Psoas muscle (tissue), 7 donors: ENCODE measurements at regions not wholly inside any gene's neighbourhood (a gene's known extent, or its start where the extent isn't known, plus 50 kb on each side); places are given as distances from the start of the nearest gene placed in this dataset.
A peak's percentile ranks its signal among the peaks of the same experiment; 100 is the strongest.

Experiments
- ATAC-seq, 4 donors: fragments of 200-7000 bp; cut with Tn5 transposase; one replicate each; pipeline ENCODE4 v1.9.1; 2020; ENCODE audit warnings: moderate library complexity in 3 of 4, mild to moderate bottlenecking in 2 of 4
- DNase-seq, 2 donors: peaks; one replicate each; pipeline ENCODE4 v3.0.0-alpha.2; 2020
- H3K27ac ChIP-seq: fragments of 200-600 bp; one replicate; pipeline ENCODE4 v1.8.0; 2022
- H3K27me3 ChIP-seq, 3 donors: fragments of 200-600 bp in 1 of 3; one replicate each; pipeline versions ENCODE4 v1.6.1 to v1.8.0; 2013 to 2022; ENCODE audit warnings: low read length in 2 of 3, mild to moderate bottlenecking in 2 of 3, moderate library complexity in 1 of 3; ENCODE audit not compliant: insufficient read depth in 3 of 3
- H3K36me3 ChIP-seq, 2 donors: fragments of 200-600 bp in 1 of 2; one replicate each; pipeline versions ENCODE4 v1.6.1 to v1.8.0; 2013 to 2022; ENCODE audit warnings: low read depth in 1 of 2, mild to moderate bottlenecking in 1 of 2, moderate library complexity in 1 of 2; ENCODE audit not compliant: insufficient read depth in 1 of 2
- H3K4me1 ChIP-seq: fragments of 200-600 bp; one replicate; pipeline ENCODE4 v1.8.0; 2022
- H3K4me3 ChIP-seq: fragments of 200-600 bp; one replicate; pipeline ENCODE4 v1.8.0; 2022; ENCODE audit warnings: mild to moderate bottlenecking
- H3K9me3 ChIP-seq: fragments of 200-600 bp; one replicate; pipeline ENCODE4 v1.8.0; 2022
- CTCF ChIP-seq: fragments of 200-600 bp; IDR thresholded peaks from one replicate; pipeline ENCODE4 v1.8.0; 2022; ENCODE audit warnings: antibody characterized with exemption
- WGBS, 3 donors: extraction: QIAGEN DNeasy Blood & Tissue Kit; methylation state at CpG; one replicate each; pipeline versions ENCODE4 v1.1.6 to v1.1.7; 2013; 5-methylcytosine and 5-hydroxymethylcytosine counted together
- intact Hi-C, 2 donors: fragments of 100-400 bp; cut with DNase I; formaldehyde crosslinking; loops; one replicate each; pipeline versions ENCODE4 v1.11.0 to v1.14.2; 2022
- donor health status: healthy with polysubstance abuse.
- donor health status: DM: no; HTN: no; CAD: no; lungs with moderate emphysema.
- donor health status: Bipolar disorder and iron deficiency.
- donor health status: healthy.
- donor health status: DM: yes; HTN: yes; CAD: no.
- donor health status: DM: no; HTN: no; CAD: no.
- donor health status: DM: yes; HTN: yes; CAD: no.

- Histone ChIP-seq H3K4me3 (no peak overlapping the region), H3K36me3 (no peaks in the 10 kb centered on the region), H3K27ac (no peak overlapping the region), H3K9me3 (no peaks in the 10 kb centered on the region), H3K4me1 (peaks cover 10% of the 10 kb centered on the region), H3K27me3 (no peaks in the 10 kb centered on the region)
- ATAC-seq (no peak), DNase-seq (no peak)
- intact Hi-C loops: no loop called here
- TF ChIP-seq CTCF: no peak
- 88 to 93% (median 88%) methylated on average over 18 of the region's 18 CpGs for WGBS, 3 donors
Measured at GRCh38 chr20:20796766-20797440, 84.5 kb upstream of the RALGAPA2 start.

- H3K4me1 ChIP-seq: peaks cover 10% of the 10 kb centered on the region
- intact Hi-C loops: no loop called here
- WGBS, 3 donors: 49 to 68% (median 50%) methylated on average over 5 of the region's 5 CpGs
- no peaks in the 10 kb centered on the region for H3K36me3 ChIP-seq
- no peaks in the 10 kb centered on the region for H3K9me3 ChIP-seq
- no peak overlapping the region for H3K4me3 ChIP-seq
- TF ChIP-seq CTCF: no peak
- DNase-seq: no peak
- no peak overlapping the region for H3K27ac ChIP-seq
- ATAC-seq: no peak
- no peaks in the 10 kb centered on the region for H3K27me3 ChIP-seq
Measured at GRCh38 chr20:20795721-20796120, 83.3 kb upstream of the RALGAPA2 start.

GRCh38 chr20:20795119-20795518, 82.7 kb upstream of the RALGAPA2 start:
- Histone ChIP-seq H3K36me3 (no peaks in the 10 kb centered on the region), H3K4me3 (no peak overlapping the region), H3K27ac (no peak overlapping the region), H3K27me3 (no peaks in the 10 kb centered on the region), H3K9me3 (no peaks in the 10 kb centered on the region), H3K4me1 (peaks cover 6% of the 10 kb centered on the region)
- DNase-seq (no peak), ATAC-seq (no peak)
- intact Hi-C loops: no loop called here
- no peak for TF ChIP-seq CTCF
- WGBS, 3 donors: 60 to 71% (median 60%) methylated on average over 3 of the region's 3 CpGs

- Histone ChIP-seq H3K9me3 (no peaks in the 10 kb centered on the region), H3K27me3 (no peaks in the 10 kb centered on the region), H3K4me3 (no peak overlapping the region), H3K4me1 (no peaks in the 10 kb centered on the region), H3K36me3 (no peaks in the 10 kb centered on the region), H3K27ac (no peak overlapping the region)
- 59 to 74% (median 64%) methylated on average over 2 of the region's 2 CpGs for WGBS, 3 donors
- ATAC-seq (peak in 1 of 4 donors; percentile 19), DNase-seq (no peak)
- no peak for TF ChIP-seq CTCF
- intact Hi-C loops: no loop called here
Measured at GRCh38 chr20:20793591-20793990, 81.1 kb upstream of the RALGAPA2 start.
